ENCODE measurements at regions not wholly inside any gene's neighbourhood (a gene's known extent, or its start where the extent isn't known, plus 50 kb on each side); places are given as distances from the start of the nearest gene placed in this dataset.

DNA sequence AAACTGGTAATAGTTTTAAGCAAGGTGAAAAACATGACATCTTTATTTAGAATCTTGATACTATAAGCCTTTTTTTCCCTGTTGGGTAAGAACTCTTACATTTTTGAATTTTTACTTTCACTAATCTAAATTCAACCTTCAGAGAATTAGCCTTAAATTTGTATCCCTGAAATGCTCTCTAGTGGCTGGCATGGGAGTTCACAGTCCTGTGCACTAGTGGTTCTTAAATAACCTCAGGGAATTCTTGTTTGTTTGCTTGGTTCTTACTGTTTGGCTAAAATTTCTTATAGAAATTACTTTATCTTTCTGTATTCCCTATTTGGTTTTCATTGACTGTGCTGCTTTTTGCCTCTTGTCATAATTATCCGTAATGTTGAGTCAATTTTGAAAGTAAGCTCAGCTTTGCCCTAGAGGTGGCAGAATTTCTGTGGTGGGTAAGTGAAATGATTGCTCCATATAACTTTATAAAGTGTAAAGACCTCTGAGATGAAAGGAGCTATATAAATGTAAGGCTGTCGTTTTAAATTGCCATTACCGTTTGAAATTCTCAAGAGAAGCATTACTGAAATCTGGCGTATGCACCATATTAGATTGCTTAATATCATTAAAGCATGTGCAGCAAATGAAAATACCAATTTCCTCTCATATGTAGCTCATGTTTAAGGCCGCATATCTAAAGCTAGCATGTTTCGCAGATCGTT lies 391.3 kb upstream of the FIGN start:
- TF ChIP-seq, protein P1, sequence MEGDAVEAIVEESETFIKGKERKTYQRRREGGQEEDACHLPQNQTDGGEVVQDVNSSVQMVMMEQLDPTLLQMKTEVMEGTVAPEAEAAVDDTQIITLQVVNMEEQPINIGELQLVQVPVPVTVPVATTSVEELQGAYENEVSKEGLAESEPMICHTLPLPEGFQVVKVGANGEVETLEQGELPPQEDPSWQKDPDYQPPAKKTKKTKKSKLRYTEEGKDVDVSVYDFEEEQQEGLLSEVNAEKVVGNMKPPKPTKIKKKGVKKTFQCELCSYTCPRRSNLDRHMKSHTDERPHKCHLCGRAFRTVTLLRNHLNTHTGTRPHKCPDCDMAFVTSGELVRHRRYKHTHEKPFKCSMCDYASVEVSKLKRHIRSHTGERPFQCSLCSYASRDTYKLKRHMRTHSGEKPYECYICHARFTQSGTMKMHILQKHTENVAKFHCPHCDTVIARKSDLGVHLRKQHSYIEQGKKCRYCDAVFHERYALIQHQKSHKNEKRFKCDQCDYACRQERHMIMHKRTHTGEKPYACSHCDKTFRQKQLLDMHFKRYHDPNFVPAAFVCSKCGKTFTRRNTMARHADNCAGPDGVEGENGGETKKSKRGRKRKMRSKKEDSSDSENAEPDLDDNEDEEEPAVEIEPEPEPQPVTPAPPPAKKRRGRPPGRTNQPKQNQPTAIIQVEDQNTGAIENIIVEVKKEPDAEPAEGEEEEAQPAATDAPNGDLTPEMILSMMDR (IDR thresholded peaks at IDR 0.05; ENCODE audit: borderline replicate concordance, insufficient read depth, low read depth, low read length): no peak
- H3K4me3 ChIP-seq (ENCODE audit: low read depth, low read length): no peak overlapping the region

DNA sequence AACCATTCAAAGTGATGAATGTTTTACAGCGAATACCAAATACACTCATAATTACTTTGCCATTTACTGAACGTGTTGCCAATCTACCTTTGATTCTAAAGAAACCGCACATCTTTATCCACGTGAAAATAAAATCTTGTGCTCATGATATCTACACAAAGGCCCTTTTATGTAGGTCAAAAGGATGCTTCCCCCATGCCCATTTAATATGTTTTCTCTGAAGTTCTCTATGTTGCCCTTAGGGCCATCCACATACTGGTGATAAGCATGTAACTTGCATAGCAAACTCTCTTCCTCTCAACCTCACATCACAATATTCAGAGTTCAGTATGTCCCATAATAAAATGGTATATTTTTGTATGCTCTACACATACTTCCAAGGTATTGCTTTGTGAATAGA lies 380.0 kb upstream of the FIGN start:
- no peak overlapping the region for H3K4me3 ChIP-seq (ENCODE audit: low read depth, low read length)
- TF ChIP-seq, protein P1 (IDR thresholded peaks at IDR 0.05; ENCODE audit: borderline replicate concordance, insufficient read depth, low read depth, low read length): no peak

DNA sequence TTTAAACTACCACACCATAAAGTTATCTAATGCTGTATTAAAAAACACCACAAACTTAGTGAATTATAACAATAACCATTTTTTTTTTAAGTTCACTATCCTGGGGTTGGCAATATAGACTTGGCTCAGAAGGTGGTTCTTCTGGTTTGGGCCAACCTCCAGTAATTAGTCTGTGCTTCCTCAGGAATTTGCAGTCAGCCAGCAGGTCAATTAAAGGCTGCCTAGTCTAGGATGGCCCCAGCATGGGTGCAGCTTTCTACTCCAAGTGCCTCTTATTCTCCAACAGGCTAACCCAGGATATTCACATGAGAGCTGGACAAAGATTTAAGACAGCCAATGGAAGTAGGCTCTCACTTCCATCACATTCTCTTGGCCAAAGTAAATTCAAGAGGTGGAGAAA lies 379.1 kb upstream of the FIGN start:
- no peak overlapping the region for H3K4me3 ChIP-seq (ENCODE audit: low read depth, low read length)
- TF ChIP-seq, protein P1 (IDR thresholded peaks at IDR 0.05; ENCODE audit: borderline replicate concordance, insufficient read depth, low read depth, low read length): no peak

DNA sequence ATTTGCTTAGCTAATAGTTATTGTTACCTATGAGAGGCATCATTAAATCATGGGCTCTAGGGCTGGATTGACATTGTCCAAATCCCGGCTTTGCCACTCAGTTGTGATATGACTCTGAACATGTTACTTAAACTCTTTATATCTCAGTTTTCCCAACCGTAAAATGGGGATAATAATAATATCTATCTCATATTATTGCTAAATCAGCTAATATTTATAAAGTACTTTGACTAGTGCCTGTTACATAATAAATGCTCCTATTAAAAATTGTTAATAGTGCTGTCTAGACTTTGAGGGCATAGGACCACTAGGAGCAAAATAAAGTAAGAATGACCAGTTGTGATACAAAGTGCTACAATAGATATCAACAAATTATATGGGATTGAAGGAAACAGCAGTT lies 376.3 kb upstream of the FIGN start:
- TF ChIP-seq, protein P1 (IDR thresholded peaks at IDR 0.05; ENCODE audit: borderline replicate concordance, insufficient read depth, low read depth, low read length): no peak

DNA sequence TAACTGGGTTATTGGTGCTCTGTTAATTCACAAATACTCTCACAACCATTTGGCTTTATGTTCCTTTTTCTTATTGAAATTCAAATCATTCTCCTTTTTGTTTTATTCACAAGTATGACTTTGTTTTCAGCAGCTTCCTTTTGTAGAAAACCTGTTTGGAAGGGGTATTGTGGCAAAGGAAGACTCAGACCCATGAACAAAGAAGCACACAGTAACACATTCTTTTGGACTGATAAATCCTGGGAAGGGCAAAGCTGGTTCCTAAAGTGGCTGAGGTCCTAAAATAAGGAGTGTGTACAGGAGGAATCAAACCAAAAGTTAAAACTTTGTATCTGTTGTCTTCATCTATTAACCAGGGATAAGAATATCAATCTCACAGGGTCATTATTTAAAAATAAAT lies 374.7 kb upstream of the FIGN start:
- H3K4me3 ChIP-seq (ENCODE audit: low read depth, low read length): no peak overlapping the region
- TF ChIP-seq, protein P1 (IDR thresholded peaks at IDR 0.05; ENCODE audit: borderline replicate concordance, insufficient read depth, low read depth, low read length): no peak

More for the DNA sequence above, 376.3 kb upstream of the FIGN start:
- H3K4me3 ChIP-seq (ENCODE audit: low read depth, low read length): no peak overlapping the region

DNA sequence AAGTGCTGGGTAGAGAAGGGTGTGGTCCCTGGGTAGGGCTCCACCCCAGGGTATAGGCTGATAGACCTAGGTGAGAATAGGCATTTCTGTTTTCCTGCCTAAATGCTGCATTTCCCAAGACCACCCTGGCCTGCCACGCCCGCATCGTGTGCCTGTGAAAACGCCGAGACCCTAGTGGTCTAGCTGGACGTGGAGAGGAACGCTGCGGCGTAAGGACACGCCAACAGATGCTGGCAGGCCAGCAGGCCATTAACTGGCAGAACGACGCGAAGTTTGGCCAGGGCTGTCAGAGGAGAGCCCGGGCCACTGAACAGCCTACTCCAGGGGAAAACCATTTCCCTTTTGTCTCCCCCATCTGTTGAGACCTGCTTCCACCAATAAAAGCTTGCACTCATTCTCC lies 373.2 kb upstream of the FIGN start:
- H3K4me3 ChIP-seq (ENCODE audit: low read depth, low read length): no peak overlapping the region
- TF ChIP-seq, protein P1 (IDR thresholded peaks at IDR 0.05; ENCODE audit: borderline replicate concordance, insufficient read depth, low read depth, low read length): no peak

DNA sequence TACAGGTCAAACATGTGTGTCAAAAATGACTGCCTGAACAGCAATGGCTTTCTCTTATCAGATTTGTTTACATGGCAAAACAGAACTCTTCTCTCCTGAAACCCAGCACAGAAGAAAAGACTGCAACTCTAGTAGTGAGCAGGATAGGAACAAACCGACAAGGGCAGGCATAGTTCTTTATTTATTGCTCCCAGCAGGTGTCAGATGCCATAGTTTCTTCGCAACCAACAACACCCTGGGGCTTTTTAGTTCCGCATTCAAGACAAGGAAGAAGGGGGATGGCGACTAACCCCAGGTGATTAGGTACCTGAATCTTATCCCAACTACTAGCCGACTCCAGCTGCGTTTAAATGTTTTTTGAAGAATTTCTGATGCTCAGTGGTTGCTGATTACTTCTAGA lies 367.5 kb upstream of the FIGN start:
- no peak overlapping the region for H3K4me3 ChIP-seq (ENCODE audit: low read depth, low read length)
- TF ChIP-seq, protein P1 (IDR thresholded peaks at IDR 0.05; ENCODE audit: borderline replicate concordance, insufficient read depth, low read depth, low read length): no peak
